ENCODE measurements at regions not wholly inside any gene's neighbourhood (a gene's known extent, or its start where the extent isn't known, plus 50 kb on each side); places are given as distances from the start of the nearest gene placed in this dataset.
A peak's percentile ranks its signal among the peaks of the same experiment; 100 is the strongest.
"Not testable (repeated sequence)": the region's sequence is repeated elsewhere in the genome, so short reads cannot be mapped to it uniquely, and the experiment has no call there.

DNA sequence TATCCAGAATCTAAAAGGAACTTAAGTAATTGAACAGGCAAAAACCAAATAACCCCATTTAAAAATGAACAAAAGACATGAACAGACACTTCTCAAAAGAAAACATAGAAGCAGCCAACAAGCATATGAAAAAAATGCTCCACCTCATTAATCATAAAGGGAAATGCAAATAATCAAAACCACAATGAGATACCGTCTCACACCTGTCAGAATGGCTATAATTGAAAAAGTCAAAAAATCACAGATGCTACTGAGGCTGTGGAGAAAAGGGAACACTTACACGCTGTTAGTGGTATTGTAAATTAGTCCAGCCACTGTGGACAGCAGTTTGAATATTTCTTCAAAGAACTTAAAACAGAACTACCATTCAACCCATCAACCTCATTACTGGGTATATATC, 220.7 kb downstream of the MEX3B start:
- no peak for DNase-seq (ENCODE audit: low read depth)

DNA sequence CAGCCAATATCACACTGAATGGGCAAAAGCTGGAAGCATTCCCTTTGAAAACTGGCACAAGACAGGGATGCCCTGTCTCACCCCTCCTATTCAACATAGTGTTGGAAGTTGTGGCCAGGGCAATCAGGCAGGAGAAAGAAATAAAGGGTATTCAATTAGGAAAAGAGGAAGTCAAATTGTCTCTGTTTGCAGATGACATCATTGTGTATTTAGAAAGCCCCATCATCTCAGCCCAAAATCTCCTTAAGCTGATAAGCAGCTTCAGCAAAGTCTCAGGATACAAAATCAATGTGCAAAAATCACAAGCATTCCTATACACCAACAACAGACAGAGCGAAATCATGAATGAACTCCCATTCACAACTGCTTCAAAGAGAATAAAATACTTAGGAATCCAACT, 223.2 kb downstream of the MEX3B start:
- DNase-seq (ENCODE audit: low read depth): not testable (repeated sequence)

GRCh38 chr15:81819924-81820635, 225.7 kb downstream of the MEX3B start:
- no peak for DNase-seq (ENCODE audit: low read depth)

DNA sequence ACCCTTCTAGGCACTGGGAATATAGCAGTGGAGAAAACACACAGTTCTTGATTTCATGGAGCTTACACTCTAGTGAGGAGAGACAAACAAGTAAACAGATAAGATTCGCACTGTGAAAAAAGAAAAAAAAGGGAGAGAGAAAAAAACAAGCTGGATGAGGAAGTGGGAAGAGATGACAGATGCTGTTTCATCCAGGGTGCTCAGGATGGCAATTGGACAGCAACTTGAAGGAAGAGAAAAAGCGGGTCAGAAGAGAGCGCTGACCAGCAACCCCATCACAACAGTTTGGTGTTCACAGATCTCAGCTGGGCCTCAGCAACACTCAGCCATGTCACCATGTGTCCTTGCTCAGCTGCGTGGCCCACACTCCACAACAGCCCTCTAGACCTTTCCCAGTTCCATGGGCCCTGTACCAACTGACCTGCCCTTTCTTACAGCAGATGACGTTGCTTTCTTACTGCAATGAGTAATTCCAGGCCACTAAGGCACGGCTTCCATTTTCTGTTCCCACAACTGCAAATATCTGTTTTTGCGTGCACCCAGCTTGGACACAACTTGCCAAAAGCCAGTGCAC, 230.8 kb downstream of the MEX3B start:
- DNase-seq (ENCODE audit: low read depth): no peak

DNA sequence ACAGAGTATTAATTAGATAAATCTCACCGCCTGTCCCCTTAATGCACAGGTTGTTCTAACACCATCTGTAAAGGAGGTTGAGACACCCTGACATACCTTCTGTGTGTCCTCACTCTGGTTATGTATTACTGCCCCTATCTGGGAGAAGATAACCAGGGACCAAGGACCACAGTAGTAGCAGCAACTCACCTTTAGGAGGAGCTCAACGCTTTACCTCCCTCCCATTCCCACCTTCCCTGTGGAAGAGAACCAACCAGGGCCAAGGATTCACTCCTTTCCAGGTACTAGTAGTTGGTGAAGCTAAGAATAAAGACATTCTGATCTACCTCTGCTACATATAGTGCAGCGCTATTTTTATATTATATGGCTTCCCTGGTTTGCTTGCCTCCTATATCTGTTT, 232.6 kb downstream of the MEX3B start:
- no peak for DNase-seq (ENCODE audit: low read depth)

DNA sequence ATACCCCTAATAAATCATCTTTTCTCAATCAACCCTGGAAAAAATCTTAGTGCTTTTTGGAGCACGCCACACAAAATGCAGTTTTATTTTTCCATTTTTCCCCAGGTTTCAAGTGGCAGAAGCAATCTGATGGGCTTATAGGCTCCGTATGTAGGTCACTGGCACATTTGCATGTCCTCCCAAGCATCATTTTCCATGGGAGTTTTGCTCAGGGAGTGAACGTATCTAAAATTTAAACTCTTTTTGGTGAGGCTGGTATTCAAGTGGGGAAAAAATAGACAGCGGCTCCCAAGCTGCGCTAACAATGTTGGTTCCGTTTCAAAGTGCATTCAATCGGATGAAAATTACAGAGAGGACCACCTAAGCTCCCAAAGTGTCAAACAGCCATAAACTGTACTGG, 233.4 kb downstream of the MEX3B start:
- DNase-seq (ENCODE audit: low read depth): no peak

GRCh38 chr15:81811736-81812135, 234.1 kb downstream of the MEX3B start:
- no peak for DNase-seq (ENCODE audit: low read depth)

DNA sequence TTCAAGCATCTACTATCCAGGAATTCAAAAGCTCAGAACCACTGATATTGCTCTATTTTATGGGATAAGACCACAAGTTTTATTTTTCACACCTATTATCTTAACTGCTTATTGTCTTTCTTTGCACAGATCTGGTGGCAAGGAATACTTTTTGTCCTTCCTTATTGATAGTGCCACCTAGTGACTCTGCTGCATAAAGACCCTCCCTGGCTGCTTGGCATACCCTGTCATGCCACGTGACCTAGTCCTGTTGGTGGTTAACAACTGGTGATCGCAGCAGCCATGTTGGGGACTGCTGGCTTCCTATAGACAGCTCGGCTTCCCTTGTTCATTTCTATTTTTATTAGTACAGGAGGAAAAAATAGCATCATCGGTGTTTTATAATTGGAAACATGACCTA, 236.3 kb downstream of the MEX3B start:
- no peak for DNase-seq (ENCODE audit: low read depth)

- no peak for DNase-seq (ENCODE audit: low read depth)
These were observed 238.0 kb downstream of the MEX3B start for GRCh38 chr15:81807806-81808205.

- no peak for DNase-seq (ENCODE audit: low read depth)
These were observed 238.6 kb downstream of the MEX3B start for GRCh38 chr15:81807186-81807585.

DNA sequence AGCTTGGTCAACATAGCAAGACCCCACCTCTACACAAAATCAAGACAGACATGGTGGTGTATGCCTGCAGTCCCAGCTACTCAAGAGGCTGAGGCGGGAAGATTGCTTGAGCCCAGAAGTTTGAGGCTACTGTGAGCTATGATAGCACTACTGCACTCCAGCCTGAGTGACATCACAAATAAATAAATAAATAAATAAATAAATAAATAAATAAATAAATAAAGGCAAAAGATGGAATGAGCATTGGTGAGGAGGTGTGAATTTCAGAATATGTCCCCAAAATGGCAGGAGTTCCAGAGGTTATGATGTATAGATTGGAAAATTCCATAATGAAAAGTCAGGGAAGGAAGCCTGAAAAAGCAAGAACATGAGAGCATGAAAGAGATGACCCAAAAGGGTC, 249.9 kb downstream of the MEX3B start:
- DNase-seq (ENCODE audit: low read depth): no peak

DNA sequence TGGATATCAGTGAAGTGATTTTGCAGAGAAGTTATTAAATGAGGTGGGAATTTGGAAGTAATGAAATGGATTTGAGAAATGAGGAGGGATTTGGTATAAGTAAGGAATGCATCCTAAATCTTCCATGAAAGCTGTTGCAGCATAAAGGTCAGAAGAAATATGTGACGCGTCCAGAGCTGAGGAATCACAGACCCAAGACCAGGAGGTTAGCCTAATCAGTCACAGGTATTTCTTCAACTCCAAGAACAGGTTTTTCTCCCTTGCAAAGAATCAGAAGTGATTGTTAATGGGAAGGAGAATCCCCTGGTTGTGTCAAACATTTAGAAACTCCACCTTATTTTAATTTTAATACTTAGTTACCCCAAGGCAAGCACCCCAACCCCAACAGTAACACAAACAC, 253.2 kb downstream of the MEX3B start:
- no peak for DNase-seq (ENCODE audit: low read depth)

DNA sequence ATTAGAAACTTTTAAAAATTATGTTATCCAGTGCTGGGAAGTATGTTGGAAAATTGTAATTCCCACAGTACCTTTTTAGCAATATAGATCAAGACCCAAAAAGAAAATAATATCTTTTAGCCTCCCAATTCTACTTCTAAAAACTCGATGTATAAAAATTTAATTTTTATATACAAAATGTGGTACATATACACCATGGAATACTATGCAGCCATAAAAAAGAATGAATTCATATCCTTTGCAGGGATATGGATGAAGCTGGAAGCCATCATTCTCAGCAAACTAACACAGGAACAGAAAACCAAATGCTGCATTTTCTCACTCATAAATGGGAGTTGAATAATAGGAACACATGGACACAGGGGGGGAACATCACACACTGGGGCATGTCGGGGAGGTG, 254.5 kb downstream of the MEX3B start:
- not testable (repeated sequence) for DNase-seq (ENCODE audit: low read depth)

DNA sequence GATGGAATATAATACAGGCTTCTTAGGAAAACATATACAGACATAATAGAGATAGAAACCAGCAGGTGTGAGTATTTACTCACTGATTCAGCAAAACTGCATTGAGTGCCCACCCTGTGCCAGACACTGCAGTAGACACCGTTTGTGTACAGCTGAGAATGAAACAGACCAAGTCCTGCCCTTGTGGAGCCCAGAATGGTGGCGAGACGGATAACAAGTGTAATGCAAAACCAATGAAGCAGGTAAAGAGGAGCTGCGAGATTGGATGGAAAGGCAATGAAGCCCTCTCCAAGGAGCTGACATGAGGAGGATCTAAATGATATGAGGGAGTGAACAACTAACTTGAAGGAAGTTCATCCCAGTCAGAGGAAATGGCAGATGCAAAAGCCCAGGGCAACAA, 256.4 kb downstream of the MEX3B start:
- DNase-seq (ENCODE audit: low read depth): no peak

- no peak for DNase-seq (ENCODE audit: low read depth)
These were observed 259.0 kb downstream of the MEX3B start for GRCh38 chr15:81786776-81787175.

DNA sequence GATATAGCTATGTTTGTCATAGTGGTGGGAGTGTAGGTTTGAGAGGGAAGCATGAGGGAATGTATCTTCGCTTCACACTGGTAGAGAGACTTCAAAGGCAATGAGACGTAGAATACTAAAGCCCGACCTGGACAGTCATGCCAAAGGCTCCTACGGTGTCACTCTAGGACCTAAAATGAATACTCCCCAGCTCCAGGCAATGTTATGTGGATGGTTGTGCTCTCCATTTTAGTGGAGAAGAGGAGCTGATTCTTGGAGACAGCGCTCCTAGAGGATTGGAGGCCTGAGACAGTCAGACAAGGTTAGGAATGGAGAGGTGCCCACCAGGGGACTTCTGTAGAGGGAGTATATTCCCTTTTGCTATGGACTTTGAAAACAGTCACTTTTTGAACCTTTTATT, 260.1 kb downstream of the MEX3B start:
- DNase-seq (ENCODE audit: low read depth): no peak

- DNase-seq (ENCODE audit: low read depth): no peak
These were observed 260.6 kb downstream of the MEX3B start for GRCh38 chr15:81785181-81785580.

DNA sequence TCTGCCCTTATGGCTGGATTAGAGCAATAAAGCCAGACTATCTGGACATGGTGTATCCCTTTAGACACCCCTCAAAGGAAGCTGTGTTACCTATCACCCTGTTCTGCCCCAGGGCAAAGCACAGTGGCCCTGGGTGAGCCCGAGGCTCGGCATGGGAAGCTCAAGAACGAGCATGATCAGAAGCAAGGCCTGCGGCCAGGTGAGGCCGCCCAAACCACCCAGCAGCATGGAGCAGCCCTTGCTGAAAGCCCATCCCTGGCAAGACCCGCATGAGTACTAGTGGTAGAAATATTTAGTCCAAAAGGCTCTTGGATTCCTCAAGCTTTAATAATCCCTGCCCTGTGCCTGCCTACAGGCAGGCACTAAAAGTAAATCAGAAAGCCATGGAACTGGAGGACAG, 261.1 kb downstream of the MEX3B start:
- no peak for DNase-seq (ENCODE audit: low read depth)

DNA sequence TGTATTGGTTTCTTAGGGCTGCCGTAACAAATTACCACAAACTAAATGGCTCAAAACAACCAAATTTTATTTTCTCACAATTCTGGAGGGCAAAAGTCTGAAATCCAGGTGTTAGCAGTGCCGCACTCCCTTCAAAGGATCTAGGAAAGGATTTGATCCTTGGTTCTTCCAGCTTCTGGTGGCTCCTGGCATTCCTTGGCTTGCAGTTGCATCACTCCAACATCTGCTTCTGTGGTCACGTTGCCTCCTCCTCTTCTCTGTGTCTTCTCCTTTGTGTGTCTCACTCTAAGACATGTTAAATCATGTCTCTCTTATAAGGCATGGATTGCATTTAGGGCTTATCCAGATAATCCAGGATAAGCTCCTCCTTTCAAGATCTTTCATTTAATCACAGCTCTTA, 262.2 kb downstream of the MEX3B start:
- no peak for DNase-seq (ENCODE audit: low read depth)

GRCh38 chr15:81783076-81783475, 262.7 kb downstream of the MEX3B start:
- DNase-seq (ENCODE audit: low read depth): no peak

GRCh38 chr15:81781395-81781794, 264.4 kb downstream of the MEX3B start:
- DNase-seq (ENCODE audit: low read depth): no peak

GRCh38 chr15:81780966-81781365, 264.9 kb downstream of the MEX3B start:
- DNase-seq (ENCODE audit: low read depth): peak; percentile 5

DNA sequence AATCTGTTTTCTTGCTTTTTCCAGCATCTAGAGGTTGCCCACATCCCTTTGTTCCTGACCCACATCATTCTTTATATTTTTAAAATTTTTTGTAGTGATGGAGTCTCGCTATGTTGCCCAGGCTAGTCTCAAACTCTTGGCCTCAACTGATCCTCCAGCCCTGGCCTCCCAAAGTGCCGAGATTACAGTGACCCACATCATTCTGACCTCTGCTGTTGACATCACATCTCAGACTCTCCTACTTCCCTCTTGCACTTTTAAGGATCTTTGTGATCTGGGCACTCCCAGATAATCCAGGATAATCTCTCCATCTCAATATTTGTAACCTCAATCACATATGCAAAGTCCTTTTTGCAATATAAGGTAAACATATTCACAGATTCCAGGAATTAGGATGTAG, 266.6 kb downstream of the MEX3B start:
- no peak for DNase-seq (ENCODE audit: low read depth)

- DNase-seq (ENCODE audit: low read depth): no peak
These were observed 268.3 kb downstream of the MEX3B start for GRCh38 chr15:81777546-81777945.
